ENCODE measurements at regions not wholly inside any gene's neighbourhood (a gene's known extent, or its start where the extent isn't known, plus 50 kb on each side); places are given as distances from the start of the nearest gene placed in this dataset.

GRCh38 chr14:38079886-38080285 is 127.8 kb upstream of the SSTR1 start:
- H3K36me3 ChIP-seq (replicated peaks in 1 of 2; ENCODE audit: control insufficient read depth in 1 of 2, insufficient read depth in 2 of 2, low read length in 2 of 2) = no peaks in the 10 kb centered on the region
- intact Hi-C loops (cut with micrococcal nuclease) = no loop called here
- H3K27me3 ChIP-seq (ENCODE audit: control insufficient read depth in 2 of 2, insufficient read depth in 2 of 2, low read length in 2 of 2) = no peaks in the 10 kb centered on the region
- no peak overlapping the region for H3K27ac ChIP-seq (ENCODE audit: low read depth in 1 of 2, low read length in 2 of 2)
- no peak overlapping the region for H2AFZ ChIP-seq (ENCODE audit: insufficient read depth, low read depth, low read length, poor library complexity, severe bottlenecking)
- no peak overlapping the region for H3K27ac Mint-ChIP-seq
- H3K4me3 ChIP-seq (replicated peaks in 1 of 3; ENCODE audit: low read depth in 2 of 3, low read length in 3 of 3) = no peak overlapping the region
- TF ChIP-seq CTCF (IDR thresholded peaks at IDR 0.05) = no peak
- H3K4me2 ChIP-seq (replicated peaks; ENCODE audit: extremely low read depth, low read length, poor library complexity, severe bottlenecking) = no peak overlapping the region
- H3K4me3 Mint-ChIP-seq = no peak overlapping the region
- H3K9me3 ChIP-seq (replicated peaks in 1 of 2; ENCODE audit: control insufficient read depth in 1 of 2, insufficient read depth in 1 of 2, low read length in 2 of 2) = no peaks in the 10 kb centered on the region
- DNase-seq = no peak
- H3K27me3 Mint-ChIP-seq (ENCODE audit: low read depth in 3 of 3) = peaks cover 0 to 4% (median 0%) of the 10 kb centered on the region in 3 donors
- no CpG with 5 or more reads among the region's 1 CpG for WGBS (ENCODE audit: insufficient coverage)
- peaks cover 22% of the 10 kb centered on the region for H3K4me1 Mint-ChIP-seq
- peaks cover 9 to 14% of the 10 kb centered on the region in 2 donors for H3K4me1 ChIP-seq (ENCODE audit: control insufficient read depth in 1 of 2, insufficient read depth in 2 of 2, low read length in 2 of 2)
- H3K36me3 Mint-ChIP-seq = no peaks in the 10 kb centered on the region
- H3K9ac ChIP-seq (ENCODE audit: insufficient read depth, low read length, poor library complexity, severe bottlenecking) = no peak overlapping the region
- no peaks in the 10 kb centered on the region for H3K79me2 ChIP-seq (ENCODE audit: insufficient read depth, low read length)
- H4K20me1 ChIP-seq (ENCODE audit: insufficient read depth, low read length) = no peaks in the 10 kb centered on the region
- H3K9me3 Mint-ChIP-seq = peaks cover 0 to 1% (median 0%) of the 10 kb centered on the region in 7 donors

GRCh38 chr14:38080696-38081095 is 127.0 kb upstream of the SSTR1 start:
- peaks cover 0 to 1% (median 0%) of the 10 kb centered on the region in 7 donors for H3K9me3 Mint-ChIP-seq
- H3K4me3 Mint-ChIP-seq = no peak overlapping the region
- no peaks in the 10 kb centered on the region for H3K27me3 ChIP-seq (ENCODE audit: control insufficient read depth in 2 of 2, insufficient read depth in 2 of 2, low read length in 2 of 2)
- H2AFZ ChIP-seq (ENCODE audit: insufficient read depth, low read depth, low read length, poor library complexity, severe bottlenecking) = no peak overlapping the region
- no CpG with 5 or more reads among the region's 2 CpGs for WGBS (ENCODE audit: insufficient coverage)
- no peak overlapping the region for H3K4me2 ChIP-seq (replicated peaks; ENCODE audit: extremely low read depth, low read length, poor library complexity, severe bottlenecking)
- H3K79me2 ChIP-seq (ENCODE audit: insufficient read depth, low read length) = no peaks in the 10 kb centered on the region
- no peaks in the 10 kb centered on the region for H4K20me1 ChIP-seq (ENCODE audit: insufficient read depth, low read length)
- H3K36me3 Mint-ChIP-seq = no peaks in the 10 kb centered on the region
- no peak overlapping the region for H3K4me3 ChIP-seq (replicated peaks in 1 of 3; ENCODE audit: low read depth in 2 of 3, low read length in 3 of 3)
- H3K4me1 ChIP-seq (ENCODE audit: control insufficient read depth in 1 of 2, insufficient read depth in 2 of 2, low read length in 2 of 2) = peaks cover 9 to 14% of the 10 kb centered on the region in 2 donors
- H3K9me3 ChIP-seq (replicated peaks in 1 of 2; ENCODE audit: control insufficient read depth in 1 of 2, insufficient read depth in 1 of 2, low read length in 2 of 2) = no peaks in the 10 kb centered on the region
- peaks cover 0 to 2% (median 0%) of the 10 kb centered on the region in 3 donors for H3K27me3 Mint-ChIP-seq (ENCODE audit: low read depth in 3 of 3)
- intact Hi-C loops (cut with micrococcal nuclease) = no loop called here
- H3K27ac ChIP-seq (ENCODE audit: low read depth in 1 of 2, low read length in 2 of 2) = no peak overlapping the region
- H3K9ac ChIP-seq (ENCODE audit: insufficient read depth, low read length, poor library complexity, severe bottlenecking) = no peak overlapping the region
- no peaks in the 10 kb centered on the region for H3K36me3 ChIP-seq (replicated peaks in 1 of 2; ENCODE audit: control insufficient read depth in 1 of 2, insufficient read depth in 2 of 2, low read length in 2 of 2)
- no peak for TF ChIP-seq CTCF (IDR thresholded peaks at IDR 0.05)
- DNase-seq = no peak
- H3K27ac Mint-ChIP-seq = no peak overlapping the region
- H3K4me1 Mint-ChIP-seq = peaks cover 20% of the 10 kb centered on the region

Measured in CD14-positive monocyte (primary cell).